OCI-M2 (cell line): ENCODE measurements at regions not wholly inside any gene's neighbourhood (a gene's known extent, or its start where the extent isn't known, plus 50 kb on each side); places are given as distances from the start of the nearest gene placed in this dataset.
"Not testable (repeated sequence)": the region's sequence is repeated elsewhere in the genome, so short reads cannot be mapped to it uniquely, and the experiment has no call there.

Experiments used
- DNase-seq: peaks from one replicate; lab custom pipeline; 2025; ENCODE audit not compliant: unreplicated experiment; lab: John Stamatoyannopoulos, UW

GRCh38 chr6:137311940-137312339 is 92.8 kb upstream of the IFNGR1 start:
- DNase-seq, result no peak

DNA sequence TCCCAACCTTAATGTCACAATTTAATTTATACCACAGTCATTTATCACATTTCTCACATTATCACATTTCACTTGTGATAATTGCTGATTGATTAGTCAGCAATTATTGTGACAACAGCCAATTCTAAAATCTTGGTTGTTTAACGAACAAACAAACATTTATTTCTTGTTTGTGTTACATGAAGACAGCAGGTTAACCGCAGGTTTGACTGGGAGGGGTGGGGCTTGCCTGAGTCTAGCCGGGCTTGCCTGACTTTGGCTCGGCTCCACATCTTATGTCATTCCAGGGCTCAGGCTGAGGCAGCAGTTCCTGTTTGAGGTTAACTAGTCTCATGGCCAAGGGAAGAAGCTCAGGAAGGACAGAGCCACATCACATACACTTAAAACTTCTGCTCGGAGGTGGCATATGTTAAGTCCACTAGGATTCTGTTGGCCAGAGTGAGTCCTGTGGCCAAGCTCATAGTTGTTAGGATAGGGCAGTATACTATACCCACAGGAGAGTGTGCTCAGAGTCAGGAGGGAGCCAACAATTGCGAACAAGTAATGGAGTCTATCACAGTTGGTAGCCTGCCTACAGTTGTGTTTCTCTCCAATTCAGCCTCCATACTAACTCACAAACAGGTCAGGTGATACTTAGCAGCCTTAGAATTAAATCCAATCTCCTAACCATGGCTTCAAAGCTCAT is 90.0 kb upstream of the IFNGR1 start:
- no peak for DNase-seq

DNA sequence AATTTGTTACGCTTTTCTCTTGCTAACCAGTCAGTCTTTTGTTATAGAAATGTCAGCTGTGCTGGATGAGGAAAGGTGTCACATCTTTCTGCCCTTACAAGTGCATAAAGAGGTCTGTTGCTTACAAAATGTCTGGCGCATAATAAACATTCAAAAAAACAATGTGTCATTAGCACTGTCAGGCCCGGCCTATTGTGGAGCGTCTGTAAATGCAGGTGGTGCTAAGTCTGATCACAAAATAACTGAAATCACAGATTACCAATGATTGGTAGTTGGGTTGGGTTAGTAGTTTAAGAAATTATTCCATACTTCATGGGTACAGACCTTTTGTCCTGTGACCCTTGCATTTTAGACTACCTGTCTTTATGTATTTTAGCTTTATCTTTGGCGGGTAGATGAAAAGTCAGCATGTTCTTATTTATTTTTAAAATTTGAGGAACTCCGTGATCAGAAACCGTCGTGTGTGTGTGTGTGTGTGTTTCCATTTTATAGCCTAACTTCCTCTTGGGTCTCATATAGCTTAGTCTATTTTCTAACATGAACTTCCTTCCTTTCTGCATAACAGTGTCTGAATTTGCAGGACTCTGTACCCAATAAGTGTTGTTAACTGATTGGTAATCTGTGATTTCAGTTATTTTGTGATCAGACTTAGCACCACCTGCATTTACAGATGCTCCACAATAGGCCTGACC is 88.1 kb upstream of the IFNGR1 start:
- no peak for DNase-seq

- no peak for DNase-seq
Observed at GRCh38 chr6:137305691-137306090, 86.5 kb upstream of the IFNGR1 start.

DNA sequence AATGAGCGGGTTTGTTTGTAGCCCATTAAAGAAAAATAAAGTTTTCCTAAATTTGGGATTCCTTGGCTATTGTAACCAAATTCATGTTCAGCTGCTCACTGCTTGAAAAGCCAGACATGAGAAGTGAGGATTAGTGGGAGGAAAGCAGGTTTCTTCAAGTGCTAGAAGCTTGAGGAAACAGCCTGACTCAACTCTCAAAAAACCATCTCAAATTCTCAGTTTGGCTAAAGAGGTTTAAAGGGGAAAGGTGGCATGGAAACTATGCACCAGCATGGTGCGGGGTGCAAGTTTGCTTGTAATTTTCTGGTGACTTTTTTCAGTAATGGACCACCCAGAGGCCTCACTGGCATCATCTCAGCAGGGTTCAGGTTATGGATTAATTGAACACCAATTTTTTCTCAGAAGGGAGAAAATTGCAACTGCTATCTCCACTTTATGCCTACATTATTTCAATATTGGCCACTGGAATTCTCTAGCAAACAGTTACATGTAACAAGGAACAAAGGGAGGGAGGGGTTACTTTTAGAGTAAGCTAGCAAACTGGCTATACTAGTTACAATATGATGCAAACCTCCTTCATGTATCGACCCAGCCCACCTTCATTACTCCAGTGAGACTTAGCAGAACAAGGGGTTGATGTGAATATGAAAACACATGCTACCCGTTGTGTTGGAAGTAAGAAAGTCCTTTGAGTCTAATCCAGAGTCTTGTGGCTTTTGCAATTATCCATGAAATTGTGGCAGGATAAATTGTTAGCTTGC is 85.0 kb upstream of the IFNGR1 start:
- DNase-seq, result no peak

DNA sequence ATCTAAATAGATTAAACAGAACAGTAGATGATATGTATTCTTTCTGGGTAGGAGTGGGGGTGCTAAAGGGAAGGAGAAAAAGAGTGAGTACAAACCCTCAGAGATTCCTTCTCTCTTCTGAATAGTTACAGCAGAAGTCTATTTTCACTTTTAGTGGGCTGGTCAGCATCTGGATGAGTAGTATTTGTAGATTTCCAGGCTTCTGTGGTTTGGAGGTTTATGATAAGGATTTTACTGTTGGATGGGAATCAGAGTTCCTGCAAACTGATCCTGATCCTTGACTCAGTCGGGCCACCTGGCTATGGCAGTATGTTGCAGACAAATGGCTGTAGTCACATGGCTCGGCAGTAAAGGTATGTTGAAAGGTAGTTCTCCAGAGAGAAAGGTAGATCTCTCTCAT is 84.3 kb upstream of the IFNGR1 start:
- no peak for DNase-seq

GRCh38 chr6:137299681-137300080 is 80.5 kb upstream of the IFNGR1 start:
- DNase-seq, result no peak

GRCh38 chr6:137297887-137298286 is 78.7 kb upstream of the IFNGR1 start:
- no peak for DNase-seq

DNA sequence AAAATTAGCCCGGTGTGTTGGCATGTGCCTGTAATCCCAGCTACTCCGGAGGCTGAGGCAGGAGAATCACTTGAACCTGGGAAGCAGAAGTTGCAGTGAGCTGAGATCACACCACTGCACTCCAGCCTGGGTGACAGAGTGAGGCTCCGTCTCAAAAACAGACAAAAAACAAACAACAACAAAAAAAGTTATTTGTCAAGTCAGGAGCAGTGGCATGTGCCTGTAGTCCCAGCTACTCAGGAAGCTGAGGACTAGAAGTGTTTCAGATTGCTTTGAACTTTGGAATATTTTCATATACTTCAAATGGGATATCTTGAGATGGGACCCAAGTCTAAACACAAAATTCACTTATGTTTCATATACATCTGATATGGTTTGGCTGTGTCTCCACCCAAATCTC is 73.1 kb upstream of the IFNGR1 start:
- DNase-seq, result not testable (repeated sequence)

- no peak for DNase-seq
Observed at GRCh38 chr6:137291441-137291840, 72.3 kb upstream of the IFNGR1 start.

GRCh38 chr6:137290601-137291261 is 71.5 kb upstream of the IFNGR1 start:
- DNase-seq, result no peak

- no peak for DNase-seq
Observed at GRCh38 chr6:137286916-137287315, 67.7 kb upstream of the IFNGR1 start.

DNA sequence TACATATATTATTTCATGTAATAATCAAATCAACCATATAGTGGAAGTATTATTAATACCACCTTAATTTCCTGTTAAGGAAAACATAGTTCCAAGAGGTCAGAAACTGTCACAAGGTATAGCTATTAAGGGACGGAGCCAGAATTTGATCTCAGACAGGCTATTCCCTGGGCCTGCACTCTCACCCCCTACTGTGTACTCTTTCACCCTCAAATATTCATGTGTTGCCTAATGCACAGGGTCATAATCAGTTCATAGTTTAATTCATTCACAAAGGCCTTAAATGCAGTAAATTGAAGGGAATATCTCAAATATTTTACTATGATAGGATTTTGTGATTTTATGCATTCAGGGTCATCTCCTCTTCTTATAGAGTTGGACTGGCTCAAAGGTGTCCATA is 67.2 kb upstream of the IFNGR1 start:
- no peak for DNase-seq

DNA sequence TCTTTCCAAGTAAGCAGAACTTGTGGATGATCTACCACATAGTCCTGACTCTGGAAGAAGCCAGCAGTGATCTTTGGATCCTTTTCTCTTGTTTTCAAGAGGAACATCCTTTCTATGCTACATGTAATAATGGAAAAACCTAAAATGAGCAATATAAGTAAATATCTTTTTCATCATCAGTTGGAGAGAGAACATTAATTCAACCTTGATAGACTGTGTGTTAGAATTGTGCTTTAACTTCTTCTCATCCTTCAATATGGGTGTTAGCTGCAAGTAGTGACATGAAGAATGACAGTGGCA is 65.6 kb upstream of the IFNGR1 start:
- no peak for DNase-seq

DNA sequence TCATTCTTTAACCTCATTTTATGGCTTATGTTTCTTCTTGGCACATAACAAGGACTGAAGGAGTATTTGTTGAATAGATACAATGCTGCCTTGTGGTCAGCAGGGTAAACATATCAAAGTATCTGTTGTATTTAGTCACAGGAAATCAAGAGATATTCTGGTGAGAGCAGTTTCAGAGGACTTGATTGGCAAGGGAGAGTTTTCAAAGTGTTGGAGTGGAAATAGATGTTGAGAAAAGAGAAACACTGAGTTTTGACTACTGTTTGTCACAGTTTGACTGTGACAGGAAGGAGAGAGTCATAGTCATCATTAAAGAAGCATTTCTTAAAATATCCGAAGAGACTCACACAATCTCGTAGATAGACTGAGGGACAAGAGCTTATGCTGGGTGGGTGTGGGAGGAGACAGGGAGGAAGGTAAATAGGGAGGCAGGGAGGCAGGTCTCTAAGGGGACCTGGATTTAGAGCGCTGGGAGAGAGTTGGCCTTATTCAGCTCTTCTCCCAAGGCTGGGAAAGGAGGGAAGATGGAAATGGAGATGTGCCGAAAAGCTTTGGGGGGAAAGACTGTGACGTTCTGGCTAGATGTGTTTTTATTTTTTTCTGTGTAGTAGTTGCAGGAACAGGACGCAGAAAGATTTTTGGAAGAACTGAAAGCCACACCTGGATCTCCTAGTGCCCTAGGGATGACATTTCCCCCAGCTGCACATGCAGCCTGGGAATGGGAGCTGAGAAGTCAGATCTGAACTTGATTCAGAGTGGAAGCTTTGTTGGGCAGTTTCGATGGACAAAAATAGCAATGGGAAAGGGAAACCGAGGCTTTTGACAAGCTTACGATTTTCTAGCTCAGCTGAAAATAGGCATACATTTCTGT is 65.0 kb upstream of the IFNGR1 start:
- no peak for DNase-seq

DNA sequence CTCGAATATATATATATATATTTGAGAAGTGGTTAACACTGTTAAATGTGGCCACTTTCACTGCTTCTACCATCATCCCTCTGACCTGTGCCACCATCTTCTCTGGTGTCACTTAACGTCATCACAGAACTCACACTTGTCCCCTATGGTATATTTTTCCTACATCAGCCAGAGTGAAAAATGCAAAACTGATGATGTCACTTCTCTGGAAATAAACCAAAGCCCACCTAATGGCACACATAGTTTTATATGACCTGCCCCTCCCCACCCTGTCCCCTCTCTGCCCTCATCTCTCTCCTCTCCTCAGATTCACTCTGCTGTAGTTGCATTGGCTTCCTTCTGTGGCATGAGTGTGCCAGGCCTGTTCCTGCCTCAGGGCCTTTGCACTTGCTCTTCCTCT is 63.9 kb upstream of the IFNGR1 start:
- DNase-seq, result no peak

DNA sequence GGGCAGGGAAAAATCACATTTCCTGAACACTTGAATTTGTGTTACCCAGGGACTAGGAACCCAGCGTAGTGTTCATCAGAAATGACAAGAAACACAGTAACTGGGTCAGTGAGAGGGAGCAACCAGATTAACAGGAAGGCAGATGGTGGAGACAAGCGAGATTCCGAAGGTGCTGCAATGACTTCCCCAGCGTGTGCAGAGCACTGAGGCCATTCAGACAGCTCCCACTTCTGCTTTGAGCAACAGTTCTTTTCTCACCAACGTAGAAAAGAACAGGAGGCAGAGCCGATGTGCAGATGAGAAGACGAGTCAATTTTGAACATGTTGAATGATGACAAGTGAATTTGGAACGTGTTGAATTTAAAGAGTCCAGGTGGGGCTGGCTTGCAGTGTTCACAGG is 63.1 kb upstream of the IFNGR1 start:
- DNase-seq, result no peak

- DNase-seq, result not testable (repeated sequence)
Observed at GRCh38 chr6:137279279-137279678, 60.1 kb upstream of the IFNGR1 start.

DNA sequence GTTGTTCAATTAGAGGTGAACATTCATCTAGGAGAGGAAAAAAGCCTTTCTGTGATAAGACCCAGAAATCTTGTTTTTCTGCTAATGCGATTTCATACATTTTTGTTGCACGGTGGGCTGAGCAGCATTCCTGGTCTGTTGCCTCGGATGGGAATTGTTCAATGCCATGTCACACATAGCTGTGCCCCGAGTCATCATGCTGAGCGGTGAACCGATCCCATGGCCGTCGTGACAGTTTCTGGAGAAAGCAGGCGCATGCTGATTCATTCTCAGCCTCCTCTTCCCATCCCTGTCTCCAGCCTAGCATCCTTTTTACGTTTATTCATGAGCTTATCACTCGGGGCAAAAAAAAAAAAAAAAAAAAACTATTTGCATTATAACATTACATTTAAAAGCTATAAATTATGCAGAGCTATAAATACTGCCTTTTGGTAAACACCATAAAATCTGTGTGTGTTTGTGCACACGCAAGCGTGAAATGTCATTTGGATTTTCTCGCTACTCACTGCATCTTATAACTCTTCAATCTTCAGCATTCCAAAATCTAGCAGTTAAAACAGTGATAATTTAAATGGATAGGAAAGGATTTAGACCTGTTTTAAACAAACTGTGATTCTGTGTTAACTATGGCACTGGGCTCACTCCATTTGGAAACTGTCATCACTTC is 58.9 kb upstream of the IFNGR1 start:
- DNase-seq, result no peak

DNA sequence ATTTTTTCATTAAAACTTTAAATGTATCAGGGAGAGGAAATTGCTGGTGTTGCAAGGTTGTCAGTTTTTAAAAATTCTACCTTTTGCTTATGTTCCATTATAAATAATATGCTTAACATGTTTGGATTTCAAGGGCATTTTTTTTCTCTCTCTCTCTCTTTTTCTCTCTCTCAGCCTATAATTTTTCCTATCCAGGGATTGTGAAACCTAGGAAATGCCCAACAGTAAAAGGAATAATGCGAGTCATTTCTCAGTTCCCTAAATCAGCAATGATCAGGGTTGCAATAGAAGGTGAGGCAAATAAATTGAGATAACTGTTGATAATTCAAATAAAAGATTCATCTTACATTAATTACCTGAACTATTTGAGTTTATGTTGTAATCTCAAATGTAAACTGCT is 53.2 kb upstream of the IFNGR1 start:
- no peak for DNase-seq
